ENCODE measurements at regions not wholly inside any gene's neighbourhood (a gene's known extent, or its start where the extent isn't known, plus 50 kb on each side); places are given as distances from the start of the nearest gene placed in this dataset.

GRCh38 chr5:120375248-120375647 lies 88.9 kb upstream of the PRR16 start:
- intact Hi-C loops (cut with micrococcal nuclease) = no loop called here
- no peaks in the 10 kb centered on the region for H3K9me3 Mint-ChIP-seq (ENCODE audit: insufficient read depth)
- no peaks in the 10 kb centered on the region for H3K27me3 ChIP-seq (replicated peaks in 1 of 4; ENCODE audit: control extremely low read depth in 1 of 4, control insufficient read depth in 3 of 4, insufficient read depth in 4 of 4, low read length in 3 of 4)
- CTCF ChIA-PET = no interaction called here
- WGBS (ENCODE audit: insufficient coverage) = no CpG with 5 or more reads among the region's 1 CpG
- H3K27me3 Mint-ChIP-seq = no peaks in the 10 kb centered on the region
- no peak overlapping the region for H3K9ac ChIP-seq (ENCODE audit: low read length)
- H3K4me1 ChIP-seq (ENCODE audit: control insufficient read depth in 2 of 2, insufficient read depth in 2 of 2, low read length in 2 of 2) = no peaks in the 10 kb centered on the region
- H2AFZ ChIP-seq (ENCODE audit: insufficient read depth, low read depth, low read length, poor library complexity, severe bottlenecking) = no peak overlapping the region
- no peaks in the 10 kb centered on the region for H3K36me3 ChIP-seq (replicated peaks in 1 of 2; ENCODE audit: control extremely low read depth in 1 of 2, control insufficient read depth in 1 of 2, extremely low read depth in 1 of 2, insufficient read depth in 2 of 2, low read length in 1 of 2)
- H3K27ac Mint-ChIP-seq = no peak overlapping the region
- no peak overlapping the region for H3K4me3 Mint-ChIP-seq
- TF ChIP-seq EZH2 (IDR thresholded peaks at IDR 0.05; ENCODE audit: borderline replicate concordance, insufficient read depth, low read depth, low read length, poor library complexity, severe bottlenecking) = no peak
- TF ChIP-seq CTCF (IDR thresholded peaks at IDR 0.05) = no peak
- DNase-seq (no peak), ATAC-seq (ENCODE audit: low read depth) (no peak)
- no peaks in the 10 kb centered on the region for H3K79me2 ChIP-seq (ENCODE audit: control insufficient read depth, insufficient read depth, low read length)
- no peaks in the 10 kb centered on the region for H4K20me1 ChIP-seq (ENCODE audit: control insufficient read depth, insufficient read depth, low read length, poor library complexity, severe bottlenecking)
- H3K4me3 ChIP-seq (ENCODE audit: control extremely low read depth in 1 of 5, extremely low read depth in 1 of 5, insufficient read depth in 1 of 5, low read depth in 2 of 5, low read length in 4 of 5) = no peak overlapping the region
- no peak overlapping the region for H3K4me2 ChIP-seq (replicated peaks; ENCODE audit: low read depth, low read length, poor library complexity, severe bottlenecking)
- POLR2A ChIA-PET = no interaction called here
- no peaks in the 10 kb centered on the region for H3K4me1 Mint-ChIP-seq
- peaks cover 0 to 7% (median 0%) of the 10 kb centered on the region in 3 donors for H3K9me3 ChIP-seq (ENCODE audit: control extremely low read depth in 1 of 3, control insufficient read depth in 2 of 3, insufficient read depth in 1 of 3, low read length in 2 of 3)
- H3K27ac ChIP-seq (ENCODE audit: low read length in 2 of 2) = no peak overlapping the region

- POLR2A ChIA-PET = no interaction called here
- no peaks in the 10 kb centered on the region for H3K4me1 Mint-ChIP-seq
- no peaks in the 10 kb centered on the region for H3K79me2 ChIP-seq (ENCODE audit: control insufficient read depth, insufficient read depth, low read length)
- H3K4me3 ChIP-seq (ENCODE audit: control extremely low read depth in 1 of 5, extremely low read depth in 1 of 5, insufficient read depth in 1 of 5, low read depth in 2 of 5, low read length in 4 of 5) = no peak overlapping the region
- no peak overlapping the region for H3K9ac ChIP-seq (ENCODE audit: low read length)
- no peak overlapping the region for H3K27ac Mint-ChIP-seq
- TF ChIP-seq CTCF (IDR thresholded peaks at IDR 0.05) (no peak), EZH2 (IDR thresholded peaks at IDR 0.05; ENCODE audit: borderline replicate concordance, insufficient read depth, low read depth, low read length, poor library complexity, severe bottlenecking) (no peak)
- no peak overlapping the region for H3K4me2 ChIP-seq (replicated peaks; ENCODE audit: low read depth, low read length, poor library complexity, severe bottlenecking)
- no peak overlapping the region for H3K27ac ChIP-seq (ENCODE audit: low read length in 2 of 2)
- H3K9me3 ChIP-seq (ENCODE audit: control extremely low read depth in 1 of 3, control insufficient read depth in 2 of 3, insufficient read depth in 1 of 3, low read length in 2 of 3) = peaks cover 0 to 7% (median 0%) of the 10 kb centered on the region in 3 donors
- no peak for ATAC-seq (ENCODE audit: low read depth)
- intact Hi-C loops (cut with micrococcal nuclease) = no loop called here
- no peaks in the 10 kb centered on the region for H3K9me3 Mint-ChIP-seq (ENCODE audit: insufficient read depth)
- no peaks in the 10 kb centered on the region for H3K4me1 ChIP-seq (ENCODE audit: control insufficient read depth in 2 of 2, insufficient read depth in 2 of 2, low read length in 2 of 2)
- H3K36me3 ChIP-seq (replicated peaks in 1 of 2; ENCODE audit: control extremely low read depth in 1 of 2, control insufficient read depth in 1 of 2, extremely low read depth in 1 of 2, insufficient read depth in 2 of 2, low read length in 1 of 2) = no peaks in the 10 kb centered on the region
- no peak overlapping the region for H2AFZ ChIP-seq (ENCODE audit: insufficient read depth, low read depth, low read length, poor library complexity, severe bottlenecking)
- H3K4me3 Mint-ChIP-seq = no peak overlapping the region
- CTCF ChIA-PET = no interaction called here
- WGBS (ENCODE audit: insufficient coverage) = no CpG with 5 or more reads among the region's 1 CpG
- no peaks in the 10 kb centered on the region for H3K27me3 Mint-ChIP-seq
- no peaks in the 10 kb centered on the region for H4K20me1 ChIP-seq (ENCODE audit: control insufficient read depth, insufficient read depth, low read length, poor library complexity, severe bottlenecking)
- DNase-seq = no peak
- H3K27me3 ChIP-seq (replicated peaks in 1 of 4; ENCODE audit: control extremely low read depth in 1 of 4, control insufficient read depth in 3 of 4, insufficient read depth in 4 of 4, low read length in 3 of 4) = no peaks in the 10 kb centered on the region
These were observed 83.5 kb upstream of the PRR16 start for GRCh38 chr5:120380644-120381043.

Data from B cell (primary cell).